GM23338 (cell line): ENCODE measurements at regions not wholly inside any gene's neighbourhood (a gene's known extent, or its start where the extent isn't known, plus 50 kb on each side); places are given as distances from the start of the nearest gene placed in this dataset.

Experiments used
- ATAC-seq: fragments of 200-7000 bp; cut with Tn5 transposase; 3 replicates; pipeline ENCODE4 v1.9.1; 2020
- DNase-seq: peaks from one replicate; pipeline ENCODE4 v3.0.0-alpha.2; 2015; ENCODE audit warnings: low spot score
- H2AFZ ChIP-seq: fragments of 200-600 bp; sonication (generic); 2 replicates; pipeline ENCODE4 v1.8.0; 2016; ENCODE audit warnings: antibody characterized with exemption, mild to moderate bottlenecking, moderate library complexity
- H3F3A ChIP-seq: fragments of 200-600 bp; sonication (generic); replicated peaks from 2 replicates; pipeline ENCODE4 v1.8.0; 2017; ENCODE audit warnings: antibody characterized with exemption, mixed run types, low read depth
- H3K27ac ChIP-seq: fragments of 200-600 bp; sonication (generic); 2 replicates; pipeline ENCODE4 v1.6.1; 2016; ENCODE audit warnings: low read depth
- H3K27me3 ChIP-seq: fragments of 200-600 bp; sonication (generic); 2 replicates; pipeline ENCODE4 v1.8.0; 2016; ENCODE audit warnings: mild to moderate bottlenecking, mixed run types, moderate library complexity; ENCODE audit not compliant: insufficient read depth
- H3K36me3 ChIP-seq: fragments of 200-600 bp; sonication (generic); 2 replicates; pipeline ENCODE4 v1.8.0; 2016; ENCODE audit warnings: mild to moderate bottlenecking; ENCODE audit not compliant: insufficient read depth
- H3K4me1 ChIP-seq: fragments of 200-600 bp; sonication (generic); 2 replicates; pipeline ENCODE4 v1.8.0; 2016; ENCODE audit warnings: mild to moderate bottlenecking, moderate library complexity; ENCODE audit not compliant: insufficient read depth
- H3K4me2 ChIP-seq: fragments of 200-600 bp; sonication (generic); 2 replicates; pipeline ENCODE4 v1.7.1; 2017; ENCODE audit warnings: mixed run types
- H3K4me3 ChIP-seq: fragments of 200-600 bp; sonication (generic); 2 replicates; pipeline ENCODE4 v1.6.1; 2016; ENCODE audit warnings: mixed run types
- H3K79me2 ChIP-seq: fragments of 200-600 bp; sonication (generic); replicated peaks from 2 replicates; pipeline ENCODE4 v1.8.0; 2017; ENCODE audit warnings: mild to moderate bottlenecking; ENCODE audit not compliant: insufficient read depth
- H3K9me2 ChIP-seq: fragments of 200-600 bp; sonication (generic); 2 replicates; pipeline ENCODE4 v1.8.0; 2017; ENCODE audit not compliant: insufficient read depth
- H4K20me1 ChIP-seq: fragments of 200-600 bp; sonication (generic); replicated peaks from 2 replicates; pipeline ENCODE4 v1.8.0; 2017; ENCODE audit warnings: mild to moderate bottlenecking; ENCODE audit not compliant: insufficient read depth
- H3K27ac Mint-ChIP-seq: 2 replicates; pipeline ENCODE4 v1.8.0; 2020; ENCODE audit warnings: inconsistent platforms, mild to moderate bottlenecking, moderate library complexity, mixed read lengths
- H3K27me3 Mint-ChIP-seq: 3 replicates; pipeline ENCODE4 v1.8.0; 2022; ENCODE audit warnings: low read depth, mild to moderate bottlenecking, moderate library complexity, mixed read lengths, inconsistent platforms; ENCODE audit not compliant: insufficient read depth, poor library complexity
- H3K36me3 Mint-ChIP-seq: 3 replicates; pipeline ENCODE4 v1.8.0; 2021; ENCODE audit warnings: low read depth, mild to moderate bottlenecking, inconsistent platforms, moderate library complexity, mixed read lengths
- H3K4me1 Mint-ChIP-seq: 3 replicates; pipeline ENCODE4 v1.8.0; 2020; ENCODE audit warnings: mild to moderate bottlenecking, inconsistent platforms, mixed read lengths
- H3K4me3 Mint-ChIP-seq: 3 replicates; pipeline ENCODE4 v1.8.0; 2021; ENCODE audit warnings: moderate library complexity, mild to moderate bottlenecking, inconsistent platforms, mixed read lengths
- H3K9me3 Mint-ChIP-seq: 3 replicates; pipeline ENCODE4 v1.8.0; 2020; ENCODE audit warnings: moderate library complexity, mild to moderate bottlenecking, inconsistent platforms, mixed read lengths
- CREB1 ChIP-seq: fragments of 250-450 bp; sonication (Bioruptor Pico); IDR thresholded peaks from 2 replicates; pipeline ENCODE4 v1.5.0; 2020; ENCODE audit warnings: low read depth, mild to moderate bottlenecking, moderate library complexity
- EZH2 ChIP-seq: fragments of 200-600 bp; sonication (generic); IDR thresholded peaks from one replicate; pipeline ENCODE4 v1.8.0; 2017; ENCODE audit warnings: antibody characterized with exemption, mild to moderate bottlenecking, low read depth; ENCODE audit not compliant: unreplicated experiment
- EZH2phosphoT487 ChIP-seq: fragments of 200-600 bp; sonication (generic); IDR thresholded peaks from one replicate; pipeline ENCODE4 v1.8.1; 2018; ENCODE audit warnings: antibody characterized with exemption; ENCODE audit not compliant: unreplicated experiment
- JUNB ChIP-seq: IDR thresholded peaks from one replicate; pipeline ENCODE4 v1.6.1; 2016; ENCODE audit warnings: antibody characterized with exemption; ENCODE audit not compliant: unreplicated experiment
- NANOG ChIP-seq: IDR thresholded peaks from 2 replicates; pipeline ENCODE4 v1.6.1; 2016; ENCODE audit warnings: antibody characterized with exemption, borderline replicate concordance
- POLR2AphosphoS5 ChIP-seq: IDR thresholded peaks from 2 replicates; pipeline ENCODE4 v1.6.1; 2016; ENCODE audit warnings: antibody characterized with exemption, low read depth
- STAT1 ChIP-seq: IDR thresholded peaks from one replicate; pipeline ENCODE4 v1.6.1; 2016; ENCODE audit warnings: antibody characterized with exemption; ENCODE audit not compliant: unreplicated experiment
- ZNF114 ChIP-seq: fragments of 250-450 bp; sonication (Bioruptor Pico); IDR thresholded peaks from 2 replicates; pipeline ENCODE4 v1.5.0; 2020; ENCODE audit warnings: mild to moderate bottlenecking, moderate library complexity
- ZNF331 ChIP-seq: fragments of 250-450 bp; sonication (Bioruptor Pico); IDR thresholded peaks from 2 replicates; pipeline ENCODE4 v1.5.0; 2020; ENCODE audit warnings: low read depth, mild to moderate bottlenecking, moderate library complexity
- TF ChIP-seq, protein P1 (sequence below): IDR thresholded peaks from one replicate; pipeline ENCODE4 v1.6.1; 2018; ENCODE audit warnings: antibody characterized with exemption; ENCODE audit not compliant: unreplicated experiment
- TF ChIP-seq, protein P2 (sequence below): fragments of 250-450 bp; sonication (Bioruptor Pico); IDR thresholded peaks from 2 replicates; pipeline ENCODE4 v1.5.0; 2020; ENCODE audit warnings: mild to moderate bottlenecking, moderate library complexity
- TF ChIP-seq, protein P3 (sequence below), 2 experiments: fragments of 200-600 bp in 1 of 2; sonication (generic) in 1 of 2; conservative IDR thresholded peaks; 2 replicates each; pipeline versions ENCODE4 v1.5.1 to v1.6.1; 2016 to 2017; ENCODE audit warnings: antibody characterized with exemption in 2 of 2, low read depth in 2 of 2, mild to moderate bottlenecking in 2 of 2, moderate library complexity in 1 of 2
- TF ChIP-seq, protein P4 (sequence below): IDR thresholded peaks from 2 replicates; pipeline ENCODE4 v1.6.1; 2016; ENCODE audit warnings: antibody characterized with exemption

DNA sequence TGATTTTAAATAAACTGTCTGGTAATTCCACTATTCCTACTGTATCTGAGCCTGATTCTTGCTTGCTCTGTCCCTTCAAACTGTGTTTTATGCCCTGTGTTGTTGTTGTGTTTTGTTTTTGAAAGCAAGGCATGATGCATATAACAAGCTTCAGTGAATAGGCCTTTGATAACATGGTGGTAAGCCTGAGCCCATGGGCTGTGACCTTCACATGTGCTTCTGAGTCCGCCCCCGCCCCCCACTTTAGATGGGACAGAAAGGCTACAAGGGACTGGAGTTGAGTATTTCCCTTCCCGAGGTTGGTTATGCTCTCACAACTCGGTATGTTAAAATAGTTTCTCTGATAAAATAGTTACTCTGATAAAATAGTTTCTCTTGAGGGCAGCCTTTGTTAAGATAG is 119.0 kb upstream of the WNT7A start:
- no peaks in the 10 kb centered on the region for H3K9me2 ChIP-seq
- Mint-ChIP-seq H3K27me3 (peaks cover 3% of the 10 kb centered on the region), H3K4me3 (no peak overlapping the region), H3K9me3 (peaks cover 55% of the 10 kb centered on the region), H3K27ac (no peak overlapping the region), H3K4me1 (no peaks in the 10 kb centered on the region), H3K36me3 (peaks cover 10% of the 10 kb centered on the region)
- ATAC-seq (no peak), DNase-seq (no peak)
- no peak overlapping the region for H2AFZ ChIP-seq
- no peaks in the 10 kb centered on the region for H3F3A ChIP-seq
- no peak overlapping the region for H3K4me2 ChIP-seq
- no peaks in the 10 kb centered on the region for H3K36me3 ChIP-seq
- TF ChIP-seq, protein P1, sequence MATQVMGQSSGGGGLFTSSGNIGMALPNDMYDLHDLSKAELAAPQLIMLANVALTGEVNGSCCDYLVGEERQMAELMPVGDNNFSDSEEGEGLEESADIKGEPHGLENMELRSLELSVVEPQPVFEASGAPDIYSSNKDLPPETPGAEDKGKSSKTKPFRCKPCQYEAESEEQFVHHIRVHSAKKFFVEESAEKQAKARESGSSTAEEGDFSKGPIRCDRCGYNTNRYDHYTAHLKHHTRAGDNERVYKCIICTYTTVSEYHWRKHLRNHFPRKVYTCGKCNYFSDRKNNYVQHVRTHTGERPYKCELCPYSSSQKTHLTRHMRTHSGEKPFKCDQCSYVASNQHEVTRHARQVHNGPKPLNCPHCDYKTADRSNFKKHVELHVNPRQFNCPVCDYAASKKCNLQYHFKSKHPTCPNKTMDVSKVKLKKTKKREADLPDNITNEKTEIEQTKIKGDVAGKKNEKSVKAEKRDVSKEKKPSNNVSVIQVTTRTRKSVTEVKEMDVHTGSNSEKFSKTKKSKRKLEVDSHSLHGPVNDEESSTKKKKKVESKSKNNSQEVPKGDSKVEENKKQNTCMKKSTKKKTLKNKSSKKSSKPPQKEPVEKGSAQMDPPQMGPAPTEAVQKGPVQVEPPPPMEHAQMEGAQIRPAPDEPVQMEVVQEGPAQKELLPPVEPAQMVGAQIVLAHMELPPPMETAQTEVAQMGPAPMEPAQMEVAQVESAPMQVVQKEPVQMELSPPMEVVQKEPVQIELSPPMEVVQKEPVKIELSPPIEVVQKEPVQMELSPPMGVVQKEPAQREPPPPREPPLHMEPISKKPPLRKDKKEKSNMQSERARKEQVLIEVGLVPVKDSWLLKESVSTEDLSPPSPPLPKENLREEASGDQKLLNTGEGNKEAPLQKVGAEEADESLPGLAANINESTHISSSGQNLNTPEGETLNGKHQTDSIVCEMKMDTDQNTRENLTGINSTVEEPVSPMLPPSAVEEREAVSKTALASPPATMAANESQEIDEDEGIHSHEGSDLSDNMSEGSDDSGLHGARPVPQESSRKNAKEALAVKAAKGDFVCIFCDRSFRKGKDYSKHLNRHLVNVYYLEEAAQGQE = no peak
- TF ChIP-seq, protein P2, sequence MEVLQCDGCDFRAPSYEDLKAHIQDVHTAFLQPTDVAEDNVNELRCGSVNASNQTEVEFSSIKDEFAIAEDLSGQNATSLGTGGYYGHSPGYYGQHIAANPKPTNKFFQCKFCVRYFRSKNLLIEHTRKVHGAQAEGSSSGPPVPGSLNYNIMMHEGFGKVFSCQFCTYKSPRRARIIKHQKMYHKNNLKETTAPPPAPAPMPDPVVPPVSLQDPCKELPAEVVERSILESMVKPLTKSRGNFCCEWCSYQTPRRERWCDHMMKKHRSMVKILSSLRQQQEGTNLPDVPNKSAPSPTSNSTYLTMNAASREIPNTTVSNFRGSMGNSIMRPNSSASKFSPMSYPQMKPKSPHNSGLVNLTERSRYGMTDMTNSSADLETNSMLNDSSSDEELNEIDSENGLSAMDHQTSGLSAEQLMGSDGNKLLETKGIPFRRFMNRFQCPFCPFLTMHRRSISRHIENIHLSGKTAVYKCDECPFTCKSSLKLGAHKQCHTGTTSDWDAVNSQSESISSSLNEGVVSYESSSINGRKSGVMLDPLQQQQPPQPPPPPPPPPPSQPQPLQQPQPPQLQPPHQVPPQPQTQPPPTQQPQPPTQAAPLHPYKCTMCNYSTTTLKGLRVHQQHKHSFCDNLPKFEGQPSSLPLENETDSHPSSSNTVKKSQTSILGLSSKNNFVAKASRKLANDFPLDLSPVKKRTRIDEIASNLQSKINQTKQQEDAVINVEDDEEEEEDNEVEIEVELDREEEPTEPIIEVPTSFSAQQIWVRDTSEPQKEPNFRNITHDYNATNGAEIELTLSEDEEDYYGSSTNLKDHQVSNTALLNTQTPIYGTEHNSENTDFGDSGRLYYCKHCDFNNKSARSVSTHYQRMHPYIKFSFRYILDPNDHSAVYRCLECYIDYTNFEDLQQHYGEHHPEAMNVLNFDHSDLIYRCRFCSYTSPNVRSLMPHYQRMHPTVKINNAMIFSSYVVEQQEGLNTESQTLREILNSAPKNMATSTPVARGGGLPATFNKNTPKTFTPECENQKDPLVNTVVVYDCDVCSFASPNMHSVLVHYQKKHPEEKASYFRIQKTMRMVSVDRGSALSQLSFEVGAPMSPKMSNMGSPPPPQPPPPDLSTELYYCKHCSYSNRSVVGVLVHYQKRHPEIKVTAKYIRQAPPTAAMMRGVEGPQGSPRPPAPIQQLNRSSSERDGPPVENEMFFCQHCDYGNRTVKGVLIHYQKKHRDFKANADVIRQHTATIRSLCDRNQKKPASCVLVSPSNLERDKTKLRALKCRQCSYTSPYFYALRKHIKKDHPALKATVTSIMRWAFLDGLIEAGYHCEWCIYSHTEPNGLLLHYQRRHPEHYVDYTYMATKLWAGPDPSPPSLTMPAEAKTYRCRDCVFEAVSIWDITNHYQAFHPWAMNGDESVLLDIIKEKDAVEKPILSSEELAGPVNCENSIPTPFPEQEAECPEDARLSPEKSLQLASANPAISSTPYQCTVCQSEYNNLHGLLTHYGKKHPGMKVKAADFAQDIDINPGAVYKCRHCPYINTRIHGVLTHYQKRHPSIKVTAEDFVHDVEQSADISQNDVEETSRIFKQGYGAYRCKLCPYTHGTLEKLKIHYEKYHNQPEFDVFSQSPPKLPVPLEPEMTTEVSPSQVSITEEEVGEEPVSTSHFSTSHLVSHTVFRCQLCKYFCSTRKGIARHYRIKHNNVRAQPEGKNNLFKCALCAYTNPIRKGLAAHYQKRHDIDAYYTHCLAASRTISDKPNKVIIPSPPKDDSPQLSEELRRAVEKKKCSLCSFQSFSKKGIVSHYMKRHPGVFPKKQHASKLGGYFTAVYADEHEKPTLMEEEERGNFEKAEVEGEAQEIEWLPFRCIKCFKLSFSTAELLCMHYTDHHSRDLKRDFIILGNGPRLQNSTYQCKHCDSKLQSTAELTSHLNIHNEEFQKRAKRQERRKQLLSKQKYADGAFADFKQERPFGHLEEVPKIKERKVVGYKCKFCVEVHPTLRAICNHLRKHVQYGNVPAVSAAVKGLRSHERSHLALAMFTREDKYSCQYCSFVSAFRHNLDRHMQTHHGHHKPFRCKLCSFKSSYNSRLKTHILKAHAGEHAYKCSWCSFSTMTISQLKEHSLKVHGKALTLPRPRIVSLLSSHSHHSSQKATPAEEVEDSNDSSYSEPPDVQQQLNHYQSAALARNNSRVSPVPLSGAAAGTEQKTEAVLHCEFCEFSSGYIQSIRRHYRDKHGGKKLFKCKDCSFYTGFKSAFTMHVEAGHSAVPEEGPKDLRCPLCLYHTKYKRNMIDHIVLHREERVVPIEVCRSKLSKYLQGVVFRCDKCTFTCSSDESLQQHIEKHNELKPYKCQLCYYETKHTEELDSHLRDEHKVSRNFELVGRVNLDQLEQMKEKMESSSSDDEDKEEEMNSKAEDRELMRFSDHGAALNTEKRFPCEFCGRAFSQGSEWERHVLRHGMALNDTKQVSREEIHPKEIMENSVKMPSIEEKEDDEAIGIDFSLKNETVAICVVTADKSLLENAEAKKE (CRISPR knock-in tag) = no peak
- TF ChIP-seq STAT1 = no peak
- no peak for TF ChIP-seq ZNF331 (CRISPR knock-in tag)
- TF ChIP-seq EZH2 = no peak
- TF ChIP-seq, protein P3, sequence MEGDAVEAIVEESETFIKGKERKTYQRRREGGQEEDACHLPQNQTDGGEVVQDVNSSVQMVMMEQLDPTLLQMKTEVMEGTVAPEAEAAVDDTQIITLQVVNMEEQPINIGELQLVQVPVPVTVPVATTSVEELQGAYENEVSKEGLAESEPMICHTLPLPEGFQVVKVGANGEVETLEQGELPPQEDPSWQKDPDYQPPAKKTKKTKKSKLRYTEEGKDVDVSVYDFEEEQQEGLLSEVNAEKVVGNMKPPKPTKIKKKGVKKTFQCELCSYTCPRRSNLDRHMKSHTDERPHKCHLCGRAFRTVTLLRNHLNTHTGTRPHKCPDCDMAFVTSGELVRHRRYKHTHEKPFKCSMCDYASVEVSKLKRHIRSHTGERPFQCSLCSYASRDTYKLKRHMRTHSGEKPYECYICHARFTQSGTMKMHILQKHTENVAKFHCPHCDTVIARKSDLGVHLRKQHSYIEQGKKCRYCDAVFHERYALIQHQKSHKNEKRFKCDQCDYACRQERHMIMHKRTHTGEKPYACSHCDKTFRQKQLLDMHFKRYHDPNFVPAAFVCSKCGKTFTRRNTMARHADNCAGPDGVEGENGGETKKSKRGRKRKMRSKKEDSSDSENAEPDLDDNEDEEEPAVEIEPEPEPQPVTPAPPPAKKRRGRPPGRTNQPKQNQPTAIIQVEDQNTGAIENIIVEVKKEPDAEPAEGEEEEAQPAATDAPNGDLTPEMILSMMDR (conservative IDR thresholded peaks at IDR 0.05; ENCODE audit: low read depth in 2 of 2) = no peak
- no peak for TF ChIP-seq NANOG
- TF ChIP-seq EZH2phosphoT487 = no peak
- TF ChIP-seq ZNF114 (CRISPR knock-in tag) = no peak
- TF ChIP-seq, protein P4, sequence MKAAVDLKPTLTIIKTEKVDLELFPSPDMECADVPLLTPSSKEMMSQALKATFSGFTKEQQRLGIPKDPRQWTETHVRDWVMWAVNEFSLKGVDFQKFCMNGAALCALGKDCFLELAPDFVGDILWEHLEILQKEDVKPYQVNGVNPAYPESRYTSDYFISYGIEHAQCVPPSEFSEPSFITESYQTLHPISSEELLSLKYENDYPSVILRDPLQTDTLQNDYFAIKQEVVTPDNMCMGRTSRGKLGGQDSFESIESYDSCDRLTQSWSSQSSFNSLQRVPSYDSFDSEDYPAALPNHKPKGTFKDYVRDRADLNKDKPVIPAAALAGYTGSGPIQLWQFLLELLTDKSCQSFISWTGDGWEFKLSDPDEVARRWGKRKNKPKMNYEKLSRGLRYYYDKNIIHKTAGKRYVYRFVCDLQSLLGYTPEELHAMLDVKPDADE = no peak
- TF ChIP-seq CREB1 (CRISPR knock-in tag) = no peak
- TF ChIP-seq JUNB = no peak
- no peak for TF ChIP-seq POLR2AphosphoS5
- no peak overlapping the region for H3K27ac ChIP-seq
- no peaks in the 10 kb centered on the region for H3K27me3 ChIP-seq
- no peaks in the 10 kb centered on the region for H4K20me1 ChIP-seq
- H3K4me3 ChIP-seq = no peak overlapping the region
- H3K4me1 ChIP-seq = no peaks in the 10 kb centered on the region
- H3K79me2 ChIP-seq = no peaks in the 10 kb centered on the region
